Activated B cell treated with CpG ODN at 0.5 μM for 24 hours (primary cell): ENCODE measurements at regions not wholly inside any gene's neighbourhood (a gene's known extent, or its start where the extent isn't known, plus 50 kb on each side); places are given as distances from the start of the nearest gene placed in this dataset.

Experiments used
- ATAC-seq: fragments of 200-7000 bp; cut with Tn5 transposase; one replicate; pipeline ENCODE4 v1.10.0; 2021; ENCODE audit warnings: low read depth, mild to moderate bottlenecking, moderate library complexity
- CTCF ChIA-PET: fragments of 350-600 bp; sonication (Branson Sonifier 250); formaldehyde crosslinking; loops from one replicate; lab custom pipeline; 2021; ENCODE audit warnings: antibody characterized with exemption; lab: Charles Lee
- POLR2A ChIA-PET: fragments of 350-600 bp; sonication (Branson Sonifier 250); formaldehyde crosslinking; loops from one replicate; lab custom pipeline; 2021; ENCODE audit warnings: antibody characterized with exemption; lab: Charles Lee
- DNase-seq: peaks from one replicate; pipeline ENCODE4 v3.0.0; 2022
- H3K27ac Mint-ChIP-seq: one replicate; pipeline ENCODE4 v1.8.0; 2020; ENCODE audit warnings: mixed read lengths
- H3K27me3 Mint-ChIP-seq: one replicate; pipeline ENCODE4 v1.8.0; 2021; ENCODE audit warnings: mixed read lengths
- H3K36me3 Mint-ChIP-seq: one replicate; pipeline ENCODE4 v1.8.0; 2021; ENCODE audit warnings: low read depth, mixed read lengths
- H3K4me1 Mint-ChIP-seq: one replicate; pipeline ENCODE4 v1.8.0; 2021; ENCODE audit warnings: mixed read lengths
- H3K4me3 Mint-ChIP-seq: one replicate; pipeline ENCODE4 v1.8.0; 2020; ENCODE audit warnings: mild to moderate bottlenecking, mixed read lengths
- H3K9me3 Mint-ChIP-seq: one replicate; pipeline ENCODE4 v1.8.0; 2020; ENCODE audit warnings: mixed read lengths
- CTCF ChIP-seq: fragments of 200-600 bp; IDR thresholded peaks from one replicate; pipeline ENCODE4 v1.8.0; 2022; ENCODE audit warnings: antibody characterized with exemption, mild to moderate bottlenecking
- intact Hi-C: fragments of 100-400 bp; cut with micrococcal nuclease; formaldehyde crosslinking; loops from one replicate; pipeline ENCODE4 v1.15.1; 2024

DNA sequence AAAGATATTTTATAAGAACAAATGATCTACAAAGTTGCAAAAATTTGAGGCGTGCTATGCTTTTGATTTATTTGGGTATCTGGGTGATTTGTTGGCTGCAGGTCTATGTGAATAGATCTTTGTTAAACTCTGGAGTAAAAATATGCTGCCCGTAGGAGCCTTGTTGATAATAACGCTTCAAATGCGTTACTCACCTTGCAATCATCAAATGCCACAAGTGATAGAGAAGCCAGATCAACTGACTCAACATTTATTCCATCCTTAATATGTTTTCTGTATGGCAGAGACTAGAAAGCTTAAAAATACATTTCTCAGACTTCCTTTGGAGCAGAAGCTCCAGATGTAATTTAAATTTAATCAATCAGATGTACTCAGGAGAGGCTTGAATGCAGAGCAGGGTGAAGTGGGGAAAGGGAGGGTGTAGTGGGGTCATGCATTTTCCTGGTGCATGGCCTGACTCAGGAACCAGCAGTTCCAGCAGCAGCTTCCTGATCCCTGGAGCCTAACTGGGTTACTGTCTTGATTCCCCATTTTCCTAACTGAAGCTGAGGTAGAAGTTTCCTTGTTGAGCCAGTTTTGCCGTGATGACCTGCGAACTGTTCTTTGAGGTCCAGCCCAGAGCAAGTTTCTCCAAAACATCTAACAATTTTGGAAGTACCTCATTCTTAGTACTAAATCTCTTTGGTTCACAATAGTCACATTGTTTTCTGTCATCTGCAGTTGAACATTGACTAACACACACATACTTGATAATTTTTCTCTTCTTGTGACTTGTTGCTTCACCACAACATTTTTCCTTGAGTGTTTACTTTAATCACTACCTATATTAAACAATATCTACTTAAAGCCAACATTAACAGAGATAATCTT lies 284.7 kb upstream of the CWC22 start:
- Mint-ChIP-seq H3K9me3 (peaks cover 6% of the 10 kb centered on the region), H3K4me1 (no peaks in the 10 kb centered on the region), H3K27me3 (no peaks in the 10 kb centered on the region), H3K4me3 (no peak overlapping the region), H3K27ac (no peak overlapping the region), H3K36me3 (no peaks in the 10 kb centered on the region)
- intact Hi-C loops, result loop anchor here (2.0 kb wide), 1 partner anchor 39 kb away; no protein-coding TSS in a partner anchor
- no peak for TF ChIP-seq CTCF
- ChIA-PET POLR2A (no interaction called here), CTCF (no interaction called here)
- no peak for ATAC-seq
- DNase-seq, result no peak

DNA sequence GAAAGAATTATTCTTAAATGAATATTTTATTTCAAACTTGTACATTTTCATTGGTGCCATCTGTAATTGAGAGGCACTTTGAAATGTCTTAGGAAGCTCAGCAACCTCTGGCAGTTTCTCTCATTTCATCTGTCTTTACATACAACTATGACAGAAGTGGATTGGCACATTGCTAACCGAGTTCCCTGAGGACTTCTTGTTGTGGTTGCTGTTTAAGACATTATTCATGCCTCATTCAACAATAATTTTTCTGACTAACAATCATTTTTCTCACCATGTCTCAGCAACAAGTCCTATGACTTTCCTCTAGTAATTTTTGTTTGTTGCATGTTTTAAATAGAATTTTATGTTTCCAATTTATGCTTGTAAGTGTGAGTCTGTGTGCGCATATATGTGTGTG lies 284.0 kb upstream of the CWC22 start:
- ATAC-seq (no peak), DNase-seq (no peak)
- intact Hi-C loops, result no loop called here
- H3K27me3 Mint-ChIP-seq, result no peaks in the 10 kb centered on the region
- POLR2A ChIA-PET, result no interaction called here
- CTCF ChIA-PET, result no interaction called here
- no peak overlapping the region for H3K27ac Mint-ChIP-seq
- TF ChIP-seq CTCF, result no peak
- peaks cover 6% of the 10 kb centered on the region for H3K9me3 Mint-ChIP-seq
- H3K4me3 Mint-ChIP-seq, result no peak overlapping the region
- no peaks in the 10 kb centered on the region for H3K4me1 Mint-ChIP-seq
- H3K36me3 Mint-ChIP-seq, result no peaks in the 10 kb centered on the region

GRCh38 chr2:180289627-180290026 lies 282.5 kb upstream of the CWC22 start:
- POLR2A ChIA-PET, result no interaction called here
- CTCF ChIA-PET, result no interaction called here
- intact Hi-C loops, result no loop called here
- no peaks in the 10 kb centered on the region for H3K36me3 Mint-ChIP-seq
- DNase-seq, result no peak
- no peaks in the 10 kb centered on the region for H3K27me3 Mint-ChIP-seq
- no peak for ATAC-seq
- no peak for TF ChIP-seq CTCF
- no peak overlapping the region for H3K27ac Mint-ChIP-seq
- peaks cover 6% of the 10 kb centered on the region for H3K9me3 Mint-ChIP-seq
- no peaks in the 10 kb centered on the region for H3K4me1 Mint-ChIP-seq
- H3K4me3 Mint-ChIP-seq, result no peak overlapping the region

GRCh38 chr2:180279581-180279980 lies 272.5 kb upstream of the CWC22 start:
- ChIA-PET CTCF (no interaction called here), POLR2A (no interaction called here)
- no peaks in the 10 kb centered on the region for H3K36me3 Mint-ChIP-seq
- no peak for DNase-seq
- no peaks in the 10 kb centered on the region for H3K4me1 Mint-ChIP-seq
- no peak for TF ChIP-seq CTCF
- H3K27me3 Mint-ChIP-seq, result peaks cover 6% of the 10 kb centered on the region
- H3K4me3 Mint-ChIP-seq, result no peak overlapping the region
- H3K27ac Mint-ChIP-seq, result no peak overlapping the region
- ATAC-seq, result no peak
- intact Hi-C loops, result no loop called here
- H3K9me3 Mint-ChIP-seq, result peaks cover 2% of the 10 kb centered on the region

GRCh38 chr2:180276733-180277132 lies 269.6 kb upstream of the CWC22 start:
- CTCF ChIA-PET, result no interaction called here
- Mint-ChIP-seq H3K36me3 (no peaks in the 10 kb centered on the region), H3K4me3 (no peak overlapping the region), H3K27me3 (peaks cover 2% of the 10 kb centered on the region), H3K27ac (no peak overlapping the region), H3K4me1 (no peaks in the 10 kb centered on the region), H3K9me3 (peaks cover 5% of the 10 kb centered on the region)
- TF ChIP-seq CTCF, result no peak
- POLR2A ChIA-PET, result no interaction called here
- ATAC-seq (no peak), DNase-seq (no peak)
- intact Hi-C loops, result no loop called here
